BJ (cell line): ENCODE measurements at regions not wholly inside any gene's neighbourhood (a gene's known extent, or its start where the extent isn't known, plus 50 kb on each side); places are given as distances from the start of the nearest gene placed in this dataset.

Source experiments
- CTCF ChIA-PET: fragments of 350-600 bp; formaldehyde crosslinking; extraction: SDS; loops from one replicate; lab custom pipeline; 2021; ENCODE audit warnings: antibody characterized with exemption, inconsistent platforms; lab: Yijun Ruan, JAX
- POLR2A ChIA-PET: fragments of 300-600 bp; sonication (Branson Sonifier 250); formaldehyde crosslinking; extraction: SDS; loops from one replicate; lab custom pipeline; 2021; ENCODE audit warnings: antibody characterized with exemption; lab: Charles Lee
- DNase-seq: peaks from one replicate; pipeline ENCODE4 v3.0.0-alpha.2; 2011; ENCODE audit warnings: low read depth
- H3K27me3 ChIP-seq: 2 replicates; pipeline ENCODE4 v1.6.0; 2011; ENCODE audit warnings: low read length; ENCODE audit not compliant: control insufficient read depth, insufficient read depth
- H3K36me3 ChIP-seq: 2 replicates; pipeline ENCODE4 v1.5.1; 2011; ENCODE audit warnings: low read length; ENCODE audit not compliant: control insufficient read depth, insufficient read depth
- H3K4me3 ChIP-seq: 2 replicates; pipeline ENCODE4 v1.5.1; 2011; ENCODE audit warnings: low read depth, mild to moderate bottlenecking, control low read depth, low read length
- CTCF ChIP-seq: IDR thresholded peaks from 2 replicates; pipeline ENCODE4 v1.5.1; 2011; ENCODE audit warnings: low read depth, mild to moderate bottlenecking, control low read depth, inconsistent platforms, low read length, moderate library complexity; ENCODE audit not compliant: insufficient read depth

GRCh38 chr3:181851063-181851462, 139.3 kb downstream of the SOX2 start:
- CTCF ChIA-PET, result no interaction called here
- H3K36me3 ChIP-seq, result no peaks in the 10 kb centered on the region
- H3K4me3 ChIP-seq, result no peak overlapping the region
- POLR2A ChIA-PET, result no interaction called here
- no peak for DNase-seq
- H3K27me3 ChIP-seq, result no peaks in the 10 kb centered on the region
- TF ChIP-seq CTCF, result no peak

GRCh38 chr3:181855825-181856224, 144.1 kb downstream of the SOX2 start:
- Histone ChIP-seq H3K36me3 (no peaks in the 10 kb centered on the region), H3K27me3 (no peaks in the 10 kb centered on the region), H3K4me3 (no peak overlapping the region)
- ChIA-PET CTCF (no interaction called here), POLR2A (no interaction called here)
- DNase-seq, result no peak
- no peak for TF ChIP-seq CTCF

GRCh38 chr3:181859518-181859917, 147.8 kb downstream of the SOX2 start:
- TF ChIP-seq CTCF, result no peak
- ChIA-PET CTCF (no interaction called here), POLR2A (no interaction called here)

GRCh38 chr3:181860235-181860634, 148.5 kb downstream of the SOX2 start:
- Histone ChIP-seq H3K27me3 (no peaks in the 10 kb centered on the region), H3K36me3 (no peaks in the 10 kb centered on the region), H3K4me3 (no peak overlapping the region)
- TF ChIP-seq CTCF, result no peak
- no peak for DNase-seq
- ChIA-PET CTCF (no interaction called here), POLR2A (no interaction called here)

More at GRCh38 chr3:181859518-181859917, 147.8 kb downstream of the SOX2 start:
- Histone ChIP-seq H3K36me3 (no peaks in the 10 kb centered on the region), H3K27me3 (no peaks in the 10 kb centered on the region), H3K4me3 (no peak overlapping the region)
- DNase-seq, result no peak

- Histone ChIP-seq H3K36me3 (no peaks in the 10 kb centered on the region), H3K4me3 (no peak overlapping the region), H3K27me3 (no peaks in the 10 kb centered on the region)
- ChIA-PET CTCF (no interaction called here), POLR2A (no interaction called here)
- no peak for DNase-seq
- TF ChIP-seq CTCF, result no peak
Observed at GRCh38 chr3:181862502-181862901, 150.8 kb downstream of the SOX2 start.
